ENCODE measurements at regions not wholly inside any gene's neighbourhood (a gene's known extent, or its start where the extent isn't known, plus 50 kb on each side); places are given as distances from the start of the nearest gene placed in this dataset.

DNA sequence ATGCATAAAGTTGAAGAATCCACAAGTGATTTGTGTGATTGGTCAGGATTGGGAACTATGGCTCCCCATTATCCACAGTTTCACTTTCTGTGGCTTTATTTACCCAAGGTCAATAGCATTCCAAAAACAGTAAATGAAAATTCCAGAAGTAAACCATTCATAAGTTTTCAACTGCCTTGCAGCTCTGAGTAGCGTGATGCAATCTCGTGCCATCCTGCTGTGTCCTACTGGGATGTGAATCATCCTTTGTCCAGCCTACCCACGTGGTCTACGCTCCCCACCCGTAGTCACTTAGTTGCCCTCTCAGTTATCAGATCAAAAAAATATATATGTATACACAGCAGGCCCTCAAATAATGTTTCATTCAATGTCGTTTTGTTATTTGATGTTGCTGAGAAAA lies 89.0 kb upstream of the DLGAP1 start:
- H3K4me3 ChIP-seq (ENCODE audit: low read length in 2 of 2), result no peak overlapping the region
- no peak overlapping the region for H3K4ac ChIP-seq (ENCODE audit: low read length)
- H2AFZ ChIP-seq (ENCODE audit: low read length), result no peak overlapping the region
- H2AK5ac ChIP-seq (ENCODE audit: low read depth, low read length), result no peak overlapping the region
- no peak overlapping the region for H3K18ac ChIP-seq (ENCODE audit: low read length)
- H3K23ac ChIP-seq (ENCODE audit: low read depth, low read length, poor library complexity), result no peak overlapping the region
- no peaks in the 10 kb centered on the region for H3K27me3 ChIP-seq (ENCODE audit: control insufficient read depth in 3 of 3, insufficient read depth in 3 of 3, low read depth in 1 of 3, low read length in 3 of 3)
- no peak for DNase-seq (ENCODE audit: low spot score)
- H3K9ac ChIP-seq (ENCODE audit: low read depth, low read length, poor library complexity), result no peak overlapping the region
- WGBS, 2 donors (ENCODE audit: extremely low coverage in 2 of 2, insufficient read length in 2 of 2, insufficient replicate concordance in 1 of 2), result no CpG with 5 or more reads among the region's 6 CpGs
- H2BK15ac ChIP-seq (ENCODE audit: low read length), result no peak overlapping the region
- H3K9me3 ChIP-seq (replicated peaks in 1 of 2; ENCODE audit: control insufficient read depth in 2 of 2, insufficient read depth in 1 of 2, low read depth in 1 of 2, low read length in 2 of 2), result peaks cover 0 to 2% of the 10 kb centered on the region in 2 donors
- H3K4me1 ChIP-seq (ENCODE audit: control insufficient read depth in 2 of 2, insufficient read depth in 1 of 2, low read depth in 1 of 2, low read length in 2 of 2), result no peaks in the 10 kb centered on the region
- H3K36me3 ChIP-seq (replicated peaks in 1 of 2; ENCODE audit: control insufficient read depth in 2 of 2, insufficient read depth in 2 of 2, low read length in 2 of 2), result no peaks in the 10 kb centered on the region
- H4K8ac ChIP-seq (ENCODE audit: low read depth, low read length), result no peak overlapping the region
- no peak overlapping the region for H2BK120ac ChIP-seq (ENCODE audit: low read depth, low read length)
- no peak overlapping the region for H2BK5ac ChIP-seq (ENCODE audit: low read length)
- H3K27ac ChIP-seq (replicated peaks; ENCODE audit: low read length), result no peak overlapping the region
- no peak overlapping the region for H4K91ac ChIP-seq (ENCODE audit: low read depth, low read length, poor library complexity)
- no peaks in the 10 kb centered on the region for H3K79me1 ChIP-seq (ENCODE audit: low read depth, low read length)
- no peak overlapping the region for H3K14ac ChIP-seq (ENCODE audit: low read length)
- no peak overlapping the region for H2BK12ac ChIP-seq (ENCODE audit: low read length)
- H3K4me2 ChIP-seq (ENCODE audit: insufficient read depth, low read length, poor library complexity, severe bottlenecking), result no peak overlapping the region

DNA sequence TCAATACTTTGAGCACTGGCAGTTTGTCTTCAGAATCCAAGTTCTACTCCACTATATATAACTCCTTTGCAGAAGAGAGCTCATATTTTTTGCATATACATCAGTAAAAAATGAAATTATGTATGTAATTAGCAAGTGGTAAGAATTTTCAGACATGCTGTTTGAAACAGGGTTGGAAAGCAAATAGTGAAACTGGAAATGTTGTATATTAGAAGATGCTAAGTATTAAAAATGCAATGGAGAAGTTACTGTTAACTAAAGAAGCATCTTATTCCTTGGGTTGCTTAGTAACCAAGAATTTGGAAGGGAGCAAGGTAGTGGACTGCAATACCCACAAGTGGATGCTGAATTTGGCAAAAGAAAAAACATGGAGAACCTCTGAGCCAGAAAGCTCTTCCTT lies 88.6 kb upstream of the DLGAP1 start:
- no peak overlapping the region for H2BK12ac ChIP-seq (ENCODE audit: low read length)
- H3K23ac ChIP-seq (ENCODE audit: low read depth, low read length, poor library complexity), result no peak overlapping the region
- no peak overlapping the region for H2BK5ac ChIP-seq (ENCODE audit: low read length)
- no peak overlapping the region for H3K14ac ChIP-seq (ENCODE audit: low read length)
- H3K27me3 ChIP-seq (ENCODE audit: control insufficient read depth in 3 of 3, insufficient read depth in 3 of 3, low read depth in 1 of 3, low read length in 3 of 3), result no peaks in the 10 kb centered on the region
- no peaks in the 10 kb centered on the region for H3K4me1 ChIP-seq (ENCODE audit: control insufficient read depth in 2 of 2, insufficient read depth in 1 of 2, low read depth in 1 of 2, low read length in 2 of 2)
- H2BK120ac ChIP-seq (ENCODE audit: low read depth, low read length), result no peak overlapping the region
- no peaks in the 10 kb centered on the region for H3K79me1 ChIP-seq (ENCODE audit: low read depth, low read length)
- H4K91ac ChIP-seq (ENCODE audit: low read depth, low read length, poor library complexity), result no peak overlapping the region
- no peak overlapping the region for H4K8ac ChIP-seq (ENCODE audit: low read depth, low read length)
- no peak overlapping the region for H2AK5ac ChIP-seq (ENCODE audit: low read depth, low read length)
- H3K27ac ChIP-seq (replicated peaks; ENCODE audit: low read length), result no peak overlapping the region
- no peak overlapping the region for H3K18ac ChIP-seq (ENCODE audit: low read length)
- H3K36me3 ChIP-seq (replicated peaks in 1 of 2; ENCODE audit: control insufficient read depth in 2 of 2, insufficient read depth in 2 of 2, low read length in 2 of 2), result no peaks in the 10 kb centered on the region
- no peak overlapping the region for H2BK15ac ChIP-seq (ENCODE audit: low read length)
- H3K9me3 ChIP-seq (replicated peaks in 1 of 2; ENCODE audit: control insufficient read depth in 2 of 2, insufficient read depth in 1 of 2, low read depth in 1 of 2, low read length in 2 of 2), result peaks cover 0 to 2% of the 10 kb centered on the region in 2 donors
- no peak overlapping the region for H2AFZ ChIP-seq (ENCODE audit: low read length)
- no peak for DNase-seq (ENCODE audit: low spot score)
- no peak overlapping the region for H3K4me3 ChIP-seq (ENCODE audit: low read length in 2 of 2)
- no peak overlapping the region for H3K4me2 ChIP-seq (ENCODE audit: insufficient read depth, low read length, poor library complexity, severe bottlenecking)
- no peak overlapping the region for H3K4ac ChIP-seq (ENCODE audit: low read length)
- H3K9ac ChIP-seq (ENCODE audit: low read depth, low read length, poor library complexity), result no peak overlapping the region

DNA sequence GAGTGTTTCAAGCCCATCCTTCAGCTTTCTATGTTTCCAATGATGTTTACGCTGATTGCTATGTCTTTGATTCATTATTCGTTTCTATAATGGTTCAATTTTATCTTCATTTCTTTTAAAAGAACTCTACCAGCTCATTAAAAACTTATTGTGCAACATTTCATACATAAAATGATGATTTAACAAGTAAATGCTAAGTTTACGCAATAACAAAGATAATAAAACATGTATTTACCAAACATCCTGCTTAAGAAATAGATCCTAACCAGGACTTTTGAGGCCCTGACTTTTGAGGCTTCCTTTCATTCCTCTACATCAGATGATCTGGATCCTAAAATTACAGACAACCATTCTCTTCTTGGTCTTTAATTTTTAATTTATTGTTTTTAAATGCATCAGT lies 86.5 kb upstream of the DLGAP1 start:
- Histone ChIP-seq H3K4ac (ENCODE audit: low read length) (no peak overlapping the region), H3K4me1 (ENCODE audit: control insufficient read depth in 2 of 2, insufficient read depth in 1 of 2, low read depth in 1 of 2, low read length in 2 of 2) (no peaks in the 10 kb centered on the region), H4K8ac (ENCODE audit: low read depth, low read length) (no peak overlapping the region), H2BK120ac (ENCODE audit: low read depth, low read length) (no peak overlapping the region), H3K27ac (replicated peaks; ENCODE audit: low read length) (no peak overlapping the region), H2BK15ac (ENCODE audit: low read length) (no peak overlapping the region), H2BK5ac (ENCODE audit: low read length) (no peak overlapping the region), H3K79me1 (ENCODE audit: low read depth, low read length) (no peaks in the 10 kb centered on the region), H3K18ac (ENCODE audit: low read length) (no peak overlapping the region), H3K9ac (ENCODE audit: low read depth, low read length, poor library complexity) (no peak overlapping the region), H3K4me2 (ENCODE audit: insufficient read depth, low read length, poor library complexity, severe bottlenecking) (no peak overlapping the region), H3K36me3 (replicated peaks in 1 of 2; ENCODE audit: control insufficient read depth in 2 of 2, insufficient read depth in 2 of 2, low read length in 2 of 2) (no peaks in the 10 kb centered on the region), H3K27me3 (ENCODE audit: control insufficient read depth in 3 of 3, insufficient read depth in 3 of 3, low read depth in 1 of 3, low read length in 3 of 3) (no peaks in the 10 kb centered on the region), H2AFZ (ENCODE audit: low read length) (no peak overlapping the region), H3K9me3 (replicated peaks in 1 of 2; ENCODE audit: control insufficient read depth in 2 of 2, insufficient read depth in 1 of 2, low read depth in 1 of 2, low read length in 2 of 2) (peaks cover 0 to 2% of the 10 kb centered on the region in 2 donors), H3K23ac (ENCODE audit: low read depth, low read length, poor library complexity) (no peak overlapping the region), H3K14ac (ENCODE audit: low read length) (no peak overlapping the region), H2BK12ac (ENCODE audit: low read length) (no peak overlapping the region), H4K91ac (ENCODE audit: low read depth, low read length, poor library complexity) (no peak overlapping the region), H2AK5ac (ENCODE audit: low read depth, low read length) (no peak overlapping the region), H3K4me3 (ENCODE audit: low read length in 2 of 2) (no peak overlapping the region)
- DNase-seq (ENCODE audit: low spot score), result no peak
- WGBS, 2 donors (ENCODE audit: extremely low coverage in 2 of 2, insufficient read length in 2 of 2, insufficient replicate concordance in 1 of 2), result no CpG with 5 or more reads among the region's 3 CpGs

DNA sequence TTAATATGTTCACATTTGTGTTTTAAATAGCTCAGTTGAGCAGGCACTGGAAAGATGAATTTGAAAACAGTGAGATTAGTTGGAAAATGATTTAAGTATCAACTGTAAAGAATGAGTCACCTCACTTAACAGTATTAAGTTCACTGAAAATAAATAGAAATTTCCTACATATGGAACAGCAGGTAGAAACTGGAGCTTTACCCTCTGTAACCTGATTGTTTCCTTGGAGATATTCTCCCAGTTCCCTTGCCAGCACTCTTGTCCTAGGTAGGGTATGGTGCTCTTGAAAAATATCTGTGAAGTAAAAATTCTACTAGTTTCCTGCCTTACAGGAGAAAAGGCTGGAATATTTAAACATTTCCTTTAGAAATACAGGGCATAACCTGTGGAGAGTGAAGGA lies 81.3 kb upstream of the DLGAP1 start:
- Histone ChIP-seq H2BK15ac (ENCODE audit: low read length) (no peak overlapping the region), H3K9ac (ENCODE audit: low read depth, low read length, poor library complexity) (no peak overlapping the region), H3K4me1 (ENCODE audit: control insufficient read depth in 2 of 2, insufficient read depth in 1 of 2, low read depth in 1 of 2, low read length in 2 of 2) (no peaks in the 10 kb centered on the region), H3K27ac (replicated peaks; ENCODE audit: low read length) (no peak overlapping the region), H2BK12ac (ENCODE audit: low read length) (no peak overlapping the region), H3K4me2 (ENCODE audit: insufficient read depth, low read length, poor library complexity, severe bottlenecking) (no peak overlapping the region), H3K79me1 (ENCODE audit: low read depth, low read length) (no peaks in the 10 kb centered on the region), H3K14ac (ENCODE audit: low read length) (no peak overlapping the region), H3K4me3 (ENCODE audit: low read length in 2 of 2) (no peak overlapping the region), H3K9me3 (replicated peaks in 1 of 2; ENCODE audit: control insufficient read depth in 2 of 2, insufficient read depth in 1 of 2, low read depth in 1 of 2, low read length in 2 of 2) (peaks cover 0 to 4% of the 10 kb centered on the region in 2 donors), H4K91ac (ENCODE audit: low read depth, low read length, poor library complexity) (no peak overlapping the region), H2AK5ac (ENCODE audit: low read depth, low read length) (no peak overlapping the region), H3K23ac (ENCODE audit: low read depth, low read length, poor library complexity) (no peak overlapping the region), H2AFZ (ENCODE audit: low read length) (no peak overlapping the region), H3K36me3 (replicated peaks in 1 of 2; ENCODE audit: control insufficient read depth in 2 of 2, insufficient read depth in 2 of 2, low read length in 2 of 2) (no peaks in the 10 kb centered on the region), H4K8ac (ENCODE audit: low read depth, low read length) (no peak overlapping the region), H2BK5ac (ENCODE audit: low read length) (no peak overlapping the region), H3K27me3 (ENCODE audit: control insufficient read depth in 3 of 3, insufficient read depth in 3 of 3, low read depth in 1 of 3, low read length in 3 of 3) (no peaks in the 10 kb centered on the region), H3K4ac (ENCODE audit: low read length) (no peak overlapping the region), H2BK120ac (ENCODE audit: low read depth, low read length) (no peak overlapping the region), H3K18ac (ENCODE audit: low read length) (no peak overlapping the region)
- no peak for DNase-seq (ENCODE audit: low spot score)

All from neuronal stem cell (in vitro differentiated cells).